ENCODE measurements at regions not wholly inside any gene's neighbourhood (a gene's known extent, or its start where the extent isn't known, plus 50 kb on each side); places are given as distances from the start of the nearest gene placed in this dataset.

GRCh38 chr10:29897999-29898716 lies 161.2 kb downstream of the JCAD start:
- Histone ChIP-seq H3K4me3 (ENCODE audit: control extremely low read depth in 1 of 5, extremely low read depth in 1 of 5, insufficient read depth in 1 of 5, low read depth in 2 of 5, low read length in 4 of 5) (no peak overlapping the region), H3K4me2 (replicated peaks; ENCODE audit: low read depth, low read length, poor library complexity, severe bottlenecking) (no peak overlapping the region), H3K27ac (ENCODE audit: low read length in 2 of 2) (no peak overlapping the region), H2AFZ (ENCODE audit: insufficient read depth, low read depth, low read length, poor library complexity, severe bottlenecking) (no peak overlapping the region), H4K20me1 (ENCODE audit: control insufficient read depth, insufficient read depth, low read length, poor library complexity, severe bottlenecking) (no peaks in the 10 kb centered on the region), H3K27me3 (replicated peaks in 1 of 4; ENCODE audit: control extremely low read depth in 1 of 4, control insufficient read depth in 3 of 4, insufficient read depth in 4 of 4, low read length in 3 of 4) (no peaks in the 10 kb centered on the region), H3K36me3 (replicated peaks in 1 of 2; ENCODE audit: control extremely low read depth in 1 of 2, control insufficient read depth in 1 of 2, extremely low read depth in 1 of 2, insufficient read depth in 2 of 2, low read length in 1 of 2) (no peaks in the 10 kb centered on the region), H3K9ac (ENCODE audit: low read length) (no peak overlapping the region), H3K9me3 (ENCODE audit: control extremely low read depth in 1 of 3, control insufficient read depth in 2 of 3, insufficient read depth in 1 of 3, low read length in 2 of 3) (no peaks in the 10 kb centered on the region), H3K79me2 (ENCODE audit: control insufficient read depth, insufficient read depth, low read length) (no peaks in the 10 kb centered on the region), H3K4me1 (ENCODE audit: control insufficient read depth in 2 of 2, insufficient read depth in 2 of 2, low read length in 2 of 2) (no peaks in the 10 kb centered on the region)
- H3K27ac Mint-ChIP-seq, result no peak overlapping the region
- no peak for TF ChIP-seq EZH2 (IDR thresholded peaks at IDR 0.05; ENCODE audit: borderline replicate concordance, insufficient read depth, low read depth, low read length, poor library complexity, severe bottlenecking)
- TF ChIP-seq CTCF (IDR thresholded peaks at IDR 0.05), result no peak
- ChIA-PET POLR2A (no interaction called here), CTCF (no interaction called here)
- H3K9me3 Mint-ChIP-seq (ENCODE audit: insufficient read depth), result no peaks in the 10 kb centered on the region
- intact Hi-C loops (cut with micrococcal nuclease), result no loop called here
- no peaks in the 10 kb centered on the region for H3K4me1 Mint-ChIP-seq
- WGBS (ENCODE audit: insufficient coverage), result 94% methylated on average over 4 of the region's 6 CpGs
- ATAC-seq (ENCODE audit: low read depth), result no peak
- no peaks in the 10 kb centered on the region for H3K27me3 Mint-ChIP-seq
- no peak overlapping the region for H3K4me3 Mint-ChIP-seq
- DNase-seq, result no peak

GRCh38 chr10:29897430-29897829 lies 162.0 kb downstream of the JCAD start:
- Mint-ChIP-seq H3K4me1 (no peaks in the 10 kb centered on the region), H3K4me3 (no peak overlapping the region), H3K27ac (no peak overlapping the region), H3K27me3 (no peaks in the 10 kb centered on the region), H3K9me3 (ENCODE audit: insufficient read depth) (no peaks in the 10 kb centered on the region)
- intact Hi-C loops (cut with micrococcal nuclease), result no loop called here
- H2AFZ ChIP-seq (ENCODE audit: insufficient read depth, low read depth, low read length, poor library complexity, severe bottlenecking), result no peak overlapping the region
- ATAC-seq (ENCODE audit: low read depth), result no peak
- H4K20me1 ChIP-seq (ENCODE audit: control insufficient read depth, insufficient read depth, low read length, poor library complexity, severe bottlenecking), result no peaks in the 10 kb centered on the region
- no peak overlapping the region for H3K9ac ChIP-seq (ENCODE audit: low read length)
- H3K27ac ChIP-seq (ENCODE audit: low read length in 2 of 2), result no peak overlapping the region
- H3K4me1 ChIP-seq (ENCODE audit: control insufficient read depth in 2 of 2, insufficient read depth in 2 of 2, low read length in 2 of 2), result no peaks in the 10 kb centered on the region
- no peaks in the 10 kb centered on the region for H3K9me3 ChIP-seq (ENCODE audit: control extremely low read depth in 1 of 3, control insufficient read depth in 2 of 3, insufficient read depth in 1 of 3, low read length in 2 of 3)
- no peak overlapping the region for H3K4me2 ChIP-seq (replicated peaks; ENCODE audit: low read depth, low read length, poor library complexity, severe bottlenecking)
- H3K4me3 ChIP-seq (ENCODE audit: control extremely low read depth in 1 of 5, extremely low read depth in 1 of 5, insufficient read depth in 1 of 5, low read depth in 2 of 5, low read length in 4 of 5), result no peak overlapping the region
- no peaks in the 10 kb centered on the region for H3K27me3 ChIP-seq (replicated peaks in 1 of 4; ENCODE audit: control extremely low read depth in 1 of 4, control insufficient read depth in 3 of 4, insufficient read depth in 4 of 4, low read length in 3 of 4)
- no CpG with 5 or more reads among the region's 3 CpGs for WGBS (ENCODE audit: insufficient coverage)
- H3K36me3 ChIP-seq (replicated peaks in 1 of 2; ENCODE audit: control extremely low read depth in 1 of 2, control insufficient read depth in 1 of 2, extremely low read depth in 1 of 2, insufficient read depth in 2 of 2, low read length in 1 of 2), result no peaks in the 10 kb centered on the region
- CTCF ChIA-PET, result no interaction called here
- no peak for TF ChIP-seq EZH2 (IDR thresholded peaks at IDR 0.05; ENCODE audit: borderline replicate concordance, insufficient read depth, low read depth, low read length, poor library complexity, severe bottlenecking)
- no peak for TF ChIP-seq CTCF (IDR thresholded peaks at IDR 0.05)
- no peak for DNase-seq
- POLR2A ChIA-PET, result no interaction called here
- no peaks in the 10 kb centered on the region for H3K79me2 ChIP-seq (ENCODE audit: control insufficient read depth, insufficient read depth, low read length)

Data from B cell (primary cell).